ENCODE measurements at regions not wholly inside any gene's neighbourhood (a gene's known extent, or its start where the extent isn't known, plus 50 kb on each side); places are given as distances from the start of the nearest gene placed in this dataset.

- no peak for ATAC-seq
- H3K27me3 ChIP-seq: no peaks in the 10 kb centered on the region
- H3K36me3 ChIP-seq: no peaks in the 10 kb centered on the region
- intact Hi-C loops (cut with DNase I): no loop called here
- TF ChIP-seq CTCF (IDR thresholded peaks at IDR 0.05): no peak
- no peaks in the 10 kb centered on the region for H3K9me3 ChIP-seq
- no peaks in the 10 kb centered on the region for H3K4me1 ChIP-seq
- H3K4me3 ChIP-seq: no peak overlapping the region
- no peak for DNase-seq
- H3K27ac ChIP-seq: no peak overlapping the region
Observed at GRCh38 chr4:134531013-134531412, 329.4 kb upstream of the PABPC4L start.

GRCh38 chr4:134529629-134530028 is 328.0 kb upstream of the PABPC4L start:
- intact Hi-C loops (cut with DNase I): no loop called here
- Histone ChIP-seq H3K4me3 (no peak overlapping the region), H3K36me3 (no peaks in the 10 kb centered on the region), H3K4me1 (no peaks in the 10 kb centered on the region), H3K27me3 (no peaks in the 10 kb centered on the region), H3K9me3 (no peaks in the 10 kb centered on the region), H3K27ac (no peak overlapping the region)
- ATAC-seq: no peak
- TF ChIP-seq CTCF (IDR thresholded peaks at IDR 0.05): no peak
- DNase-seq: no peak

GRCh38 chr4:134518574-134519217 is 317.1 kb upstream of the PABPC4L start:
- no peaks in the 10 kb centered on the region for H3K4me1 ChIP-seq
- ATAC-seq (no peak), DNase-seq (no peak)
- no peaks in the 10 kb centered on the region for H3K27me3 ChIP-seq
- intact Hi-C loops (cut with DNase I): no loop called here
- no peak overlapping the region for H3K27ac ChIP-seq
- no peak overlapping the region for H3K4me3 ChIP-seq
- no peak for TF ChIP-seq CTCF (IDR thresholded peaks at IDR 0.05)
- no peaks in the 10 kb centered on the region for H3K9me3 ChIP-seq
- no peaks in the 10 kb centered on the region for H3K36me3 ChIP-seq

- no peaks in the 10 kb centered on the region for H3K4me1 ChIP-seq
- no peaks in the 10 kb centered on the region for H3K9me3 ChIP-seq
- no peaks in the 10 kb centered on the region for H3K27me3 ChIP-seq
- H3K27ac ChIP-seq: no peak overlapping the region
- no peak overlapping the region for H3K4me3 ChIP-seq
- H3K36me3 ChIP-seq: no peaks in the 10 kb centered on the region
- ATAC-seq: no peak
- no peak for TF ChIP-seq CTCF (IDR thresholded peaks at IDR 0.05)
- intact Hi-C loops (cut with DNase I): no loop called here
- no peak for DNase-seq
Observed at GRCh38 chr4:134510544-134510943, 309.0 kb upstream of the PABPC4L start.

- no peak for ATAC-seq
- no peaks in the 10 kb centered on the region for H3K27me3 ChIP-seq
- no peak for DNase-seq
- H3K27ac ChIP-seq: no peak overlapping the region
- intact Hi-C loops (cut with DNase I): no loop called here
- no peak overlapping the region for H3K4me3 ChIP-seq
- TF ChIP-seq CTCF (IDR thresholded peaks at IDR 0.05): no peak
- H3K9me3 ChIP-seq: no peaks in the 10 kb centered on the region
- H3K36me3 ChIP-seq: no peaks in the 10 kb centered on the region
- H3K4me1 ChIP-seq: no peaks in the 10 kb centered on the region
Observed at GRCh38 chr4:134505511-134505910, 303.9 kb upstream of the PABPC4L start.
